KMS-11 (cell line): ENCODE measurements at regions not wholly inside any gene's neighbourhood (a gene's known extent, or its start where the extent isn't known, plus 50 kb on each side); places are given as distances from the start of the nearest gene placed in this dataset.

ENCODE experiments used
- H2AFZ ChIP-seq: fragments of 200-600 bp; sonication (generic); 2 replicates; pipeline ENCODE4 v1.6.1; 2016; ENCODE audit warnings: antibody characterized with exemption, mixed run types, low read depth
- H3K27ac ChIP-seq: fragments of 200-600 bp; sonication (generic); 2 replicates; pipeline ENCODE4 v1.6.1; 2016; ENCODE audit warnings: mild to moderate bottlenecking, mixed run types
- H3K27me3 ChIP-seq: fragments of 200-600 bp; sonication (generic); 2 replicates; pipeline ENCODE4 v1.6.1; 2017; ENCODE audit warnings: mild to moderate bottlenecking, low read depth, mixed run types, moderate library complexity; ENCODE audit not compliant: insufficient read depth
- H3K36me3 ChIP-seq: fragments of 200-600 bp; sonication (generic); 2 replicates; pipeline ENCODE4 v1.6.1; 2017; ENCODE audit warnings: mild to moderate bottlenecking, mixed run types; ENCODE audit not compliant: insufficient read depth
- H3K4me1 ChIP-seq: fragments of 200-600 bp; sonication (generic); 2 replicates; pipeline ENCODE4 v1.6.1; 2016; ENCODE audit warnings: mild to moderate bottlenecking, low read depth, mixed run types; ENCODE audit not compliant: poor library complexity, severe bottlenecking
- H3K4me2 ChIP-seq: fragments of 200-600 bp; sonication (generic); 2 replicates; pipeline ENCODE4 v1.7.0; 2016; ENCODE audit warnings: mild to moderate bottlenecking, mixed run types
- H3K4me3 ChIP-seq: fragments of 200-600 bp; sonication (generic); IDR thresholded peaks from 2 replicates; pipeline ENCODE4 v1.6.1; 2017; ENCODE audit warnings: low read depth, low read length, mixed read lengths; ENCODE audit not compliant: insufficient read depth
- H3K79me2 ChIP-seq: fragments of 200-600 bp; sonication (generic); 2 replicates; pipeline ENCODE4 v1.6.1; 2016; ENCODE audit warnings: low read depth, mixed run types; ENCODE audit not compliant: insufficient read depth
- H3K9ac ChIP-seq: fragments of 200-600 bp; sonication (generic); 2 replicates; pipeline ENCODE4 v1.6.1; 2016; ENCODE audit warnings: mild to moderate bottlenecking, mixed run types
- H4K20me1 ChIP-seq: fragments of 200-600 bp; sonication (generic); 2 replicates; pipeline ENCODE4 v1.6.1; 2016; ENCODE audit warnings: mild to moderate bottlenecking, mixed run types; ENCODE audit not compliant: insufficient read depth
- CTCF ChIP-seq: fragments of 200-600 bp; sonication (generic); conservative IDR thresholded peaks from 2 replicates; pipeline ENCODE4 v1.6.1; 2017; ENCODE audit warnings: low read depth, mild to moderate bottlenecking, antibody characterized with exemption, low read length, moderate library complexity, mixed read lengths

GRCh38 chr2:150097901-150098531 is 389.5 kb downstream of the RND3 start:
- no peaks in the 10 kb centered on the region for H4K20me1 ChIP-seq
- TF ChIP-seq CTCF = no peak
- no peak overlapping the region for H3K4me3 ChIP-seq
- H3K36me3 ChIP-seq = no peaks in the 10 kb centered on the region
- no peaks in the 10 kb centered on the region for H3K79me2 ChIP-seq
- peaks cover 17% of the 10 kb centered on the region for H3K4me1 ChIP-seq
- no peak overlapping the region for H3K4me2 ChIP-seq
- no peak overlapping the region for H3K9ac ChIP-seq
- no peaks in the 10 kb centered on the region for H3K27me3 ChIP-seq
- H2AFZ ChIP-seq = no peak overlapping the region
- no peak overlapping the region for H3K27ac ChIP-seq

GRCh38 chr2:150097402-150097801 is 390.1 kb downstream of the RND3 start:
- Histone ChIP-seq H3K36me3 (no peaks in the 10 kb centered on the region), H3K27me3 (no peaks in the 10 kb centered on the region), H3K9ac (no peak overlapping the region), H3K4me3 (no peak overlapping the region), H2AFZ (no peak overlapping the region), H3K27ac (no peak overlapping the region), H4K20me1 (no peaks in the 10 kb centered on the region), H3K4me1 (peaks cover 17% of the 10 kb centered on the region), H3K79me2 (no peaks in the 10 kb centered on the region), H3K4me2 (no peak overlapping the region)
- TF ChIP-seq CTCF = no peak

- Histone ChIP-seq H3K9ac (no peak overlapping the region), H3K27ac (no peak overlapping the region), H3K79me2 (no peaks in the 10 kb centered on the region), H3K27me3 (no peaks in the 10 kb centered on the region), H2AFZ (no peak overlapping the region), H3K4me3 (no peak overlapping the region), H3K4me2 (no peak overlapping the region), H3K36me3 (no peaks in the 10 kb centered on the region), H3K4me1 (peaks cover 17% of the 10 kb centered on the region), H4K20me1 (no peaks in the 10 kb centered on the region)
- TF ChIP-seq CTCF = no peak
Observed at GRCh38 chr2:150095361-150096095, 391.9 kb downstream of the RND3 start.

GRCh38 chr2:150091846-150092245 is 395.6 kb downstream of the RND3 start:
- no peak for TF ChIP-seq CTCF
- H3K27me3 ChIP-seq = no peaks in the 10 kb centered on the region
- H3K27ac ChIP-seq = no peak overlapping the region
- no peaks in the 10 kb centered on the region for H3K36me3 ChIP-seq
- no peaks in the 10 kb centered on the region for H3K79me2 ChIP-seq
- H3K4me3 ChIP-seq = no peak overlapping the region
- H4K20me1 ChIP-seq = no peaks in the 10 kb centered on the region
- no peaks in the 10 kb centered on the region for H3K4me1 ChIP-seq
- H3K9ac ChIP-seq = no peak overlapping the region
- H2AFZ ChIP-seq = no peak overlapping the region
- no peak overlapping the region for H3K4me2 ChIP-seq
